Colonic mucosa (tissue), 4 donors: ENCODE measurements at regions not wholly inside any gene's neighbourhood (a gene's known extent, or its start where the extent isn't known, plus 50 kb on each side); places are given as distances from the start of the nearest gene placed in this dataset.

ENCODE experiments used
- DNase-seq: peaks from one replicate; pipeline ENCODE4 v3.0.0-alpha.2; 2020
- H3K27ac ChIP-seq: fragments of 200-600 bp; one replicate; pipeline ENCODE4 v1.8.0; 2021
- H3K27me3 ChIP-seq: fragments of 200-600 bp; one replicate; pipeline ENCODE4 v1.8.0; 2021
- H3K36me3 ChIP-seq: fragments of 200-600 bp; one replicate; pipeline ENCODE4 v1.8.0; 2021
- H3K4me1 ChIP-seq: fragments of 200-600 bp; one replicate; pipeline ENCODE4 v1.8.0; 2021; ENCODE audit warnings: mild to moderate bottlenecking
- H3K4me3 ChIP-seq: fragments of 200-600 bp; one replicate; pipeline ENCODE4 v1.8.0; 2021
- H3K9ac ChIP-seq, 2 donors: one replicate each; pipeline ENCODE4 v1.7.0; 2013; ENCODE audit warnings: control low read depth in 2 of 2, low read depth in 2 of 2, low read length in 2 of 2
- H3K9me3 ChIP-seq: fragments of 200-600 bp; one replicate; pipeline ENCODE4 v1.8.0; 2021
- intact Hi-C: fragments of 100-400 bp; cut with DNase I; formaldehyde crosslinking; loops from one replicate; pipeline ENCODE4 v1.14.1; 2022
- TF ChIP-seq, protein P1 (sequence below): fragments of 200-600 bp; IDR thresholded peaks from one replicate; pipeline ENCODE4 v1.8.0; 2022; ENCODE audit warnings: antibody characterized with exemption, mild to moderate bottlenecking
- donor health status: healthy.
- donor health status: DM: no; HTN: no; CAD: no.
- donor health status: DM: no; HTN: no; CAD: no.

DNA sequence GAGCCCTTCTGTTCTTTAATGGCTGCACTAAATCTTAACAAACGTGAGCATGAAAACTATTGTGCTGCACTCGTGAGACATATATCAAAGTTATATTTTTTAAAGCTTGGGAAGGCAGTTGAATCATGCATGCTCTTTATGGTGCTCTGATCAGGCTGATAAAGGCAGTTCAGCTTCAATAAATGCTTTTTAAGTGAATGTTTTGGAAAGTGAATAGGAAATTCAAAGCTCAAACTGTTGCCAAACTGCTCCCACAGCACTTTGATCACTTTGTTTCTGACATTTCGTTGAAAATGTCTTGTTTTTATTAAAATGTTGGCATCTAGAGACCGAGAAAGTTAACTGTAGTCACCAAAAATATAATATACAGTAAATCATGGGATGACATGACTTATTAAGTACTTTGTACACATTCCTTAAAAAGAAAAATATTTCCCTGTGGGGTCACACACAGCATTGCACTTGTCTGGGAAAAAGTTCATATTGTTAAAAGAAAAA is 625.7 kb upstream of the PCDH9 start:
- H3K9ac ChIP-seq = no peak overlapping the region

DNA sequence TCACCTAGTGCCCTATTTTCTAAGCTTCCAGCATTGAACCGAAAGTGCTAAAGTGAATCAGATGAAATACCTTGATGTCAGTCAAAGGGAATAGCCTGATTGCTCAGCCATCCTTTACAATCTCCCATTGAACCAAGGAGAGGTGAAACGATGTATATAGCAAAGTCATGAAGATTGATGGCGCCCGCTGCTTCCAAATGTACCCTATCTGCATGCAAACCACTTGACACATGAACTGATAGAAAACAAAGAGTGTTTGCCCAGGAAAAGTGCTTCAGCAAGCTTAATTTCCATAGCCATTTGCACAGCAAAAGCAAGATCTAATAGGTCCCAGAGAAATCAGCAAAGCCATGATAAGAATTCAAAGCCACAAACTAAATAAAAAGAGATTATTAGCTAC is 624.9 kb upstream of the PCDH9 start:
- TF ChIP-seq, protein P1, sequence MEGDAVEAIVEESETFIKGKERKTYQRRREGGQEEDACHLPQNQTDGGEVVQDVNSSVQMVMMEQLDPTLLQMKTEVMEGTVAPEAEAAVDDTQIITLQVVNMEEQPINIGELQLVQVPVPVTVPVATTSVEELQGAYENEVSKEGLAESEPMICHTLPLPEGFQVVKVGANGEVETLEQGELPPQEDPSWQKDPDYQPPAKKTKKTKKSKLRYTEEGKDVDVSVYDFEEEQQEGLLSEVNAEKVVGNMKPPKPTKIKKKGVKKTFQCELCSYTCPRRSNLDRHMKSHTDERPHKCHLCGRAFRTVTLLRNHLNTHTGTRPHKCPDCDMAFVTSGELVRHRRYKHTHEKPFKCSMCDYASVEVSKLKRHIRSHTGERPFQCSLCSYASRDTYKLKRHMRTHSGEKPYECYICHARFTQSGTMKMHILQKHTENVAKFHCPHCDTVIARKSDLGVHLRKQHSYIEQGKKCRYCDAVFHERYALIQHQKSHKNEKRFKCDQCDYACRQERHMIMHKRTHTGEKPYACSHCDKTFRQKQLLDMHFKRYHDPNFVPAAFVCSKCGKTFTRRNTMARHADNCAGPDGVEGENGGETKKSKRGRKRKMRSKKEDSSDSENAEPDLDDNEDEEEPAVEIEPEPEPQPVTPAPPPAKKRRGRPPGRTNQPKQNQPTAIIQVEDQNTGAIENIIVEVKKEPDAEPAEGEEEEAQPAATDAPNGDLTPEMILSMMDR = no peak
- no peaks in the 10 kb centered on the region for H3K27me3 ChIP-seq
- no peak overlapping the region for H3K9ac ChIP-seq
- no peak overlapping the region for H3K27ac ChIP-seq
- H3K9me3 ChIP-seq = no peaks in the 10 kb centered on the region
- no peak overlapping the region for H3K4me3 ChIP-seq
- DNase-seq = no peak
- no peaks in the 10 kb centered on the region for H3K4me1 ChIP-seq
- intact Hi-C loops = no loop called here
- H3K36me3 ChIP-seq = no peaks in the 10 kb centered on the region

More for the DNA sequence above, 625.7 kb upstream of the PCDH9 start:
- no peak for DNase-seq
- H3K36me3 ChIP-seq = no peaks in the 10 kb centered on the region
- H3K9me3 ChIP-seq = no peaks in the 10 kb centered on the region
- H3K4me3 ChIP-seq = no peak overlapping the region
- intact Hi-C loops = no loop called here
- TF ChIP-seq, protein P1 = no peak
- H3K27ac ChIP-seq = no peak overlapping the region
- no peaks in the 10 kb centered on the region for H3K27me3 ChIP-seq
- no peaks in the 10 kb centered on the region for H3K4me1 ChIP-seq

DNA sequence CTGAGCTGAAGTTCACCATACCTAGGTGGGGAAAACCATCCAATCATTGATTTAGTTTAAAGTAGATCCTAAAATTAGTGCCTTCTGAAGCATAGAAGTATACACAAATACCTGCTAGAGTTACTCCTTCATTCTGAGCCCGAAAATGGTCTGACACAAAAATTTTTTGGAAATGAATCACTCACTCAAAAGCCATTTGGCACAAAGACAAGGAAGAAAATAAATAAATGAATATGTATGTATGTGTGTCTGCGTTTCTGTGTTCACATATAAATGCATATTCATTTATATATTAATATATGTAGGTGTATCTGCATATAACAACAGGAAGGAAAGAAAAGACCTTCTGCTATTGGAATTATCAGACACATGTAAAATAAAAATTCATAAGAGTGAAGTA is 614.4 kb upstream of the PCDH9 start:
- H3K36me3 ChIP-seq = no peaks in the 10 kb centered on the region
- no peak overlapping the region for H3K9ac ChIP-seq
- DNase-seq = no peak
- TF ChIP-seq, protein P1 = no peak
- H3K27ac ChIP-seq = no peak overlapping the region
- no peak overlapping the region for H3K4me3 ChIP-seq
- no peaks in the 10 kb centered on the region for H3K27me3 ChIP-seq
- no peaks in the 10 kb centered on the region for H3K9me3 ChIP-seq
- intact Hi-C loops = no loop called here
- H3K4me1 ChIP-seq = no peaks in the 10 kb centered on the region

DNA sequence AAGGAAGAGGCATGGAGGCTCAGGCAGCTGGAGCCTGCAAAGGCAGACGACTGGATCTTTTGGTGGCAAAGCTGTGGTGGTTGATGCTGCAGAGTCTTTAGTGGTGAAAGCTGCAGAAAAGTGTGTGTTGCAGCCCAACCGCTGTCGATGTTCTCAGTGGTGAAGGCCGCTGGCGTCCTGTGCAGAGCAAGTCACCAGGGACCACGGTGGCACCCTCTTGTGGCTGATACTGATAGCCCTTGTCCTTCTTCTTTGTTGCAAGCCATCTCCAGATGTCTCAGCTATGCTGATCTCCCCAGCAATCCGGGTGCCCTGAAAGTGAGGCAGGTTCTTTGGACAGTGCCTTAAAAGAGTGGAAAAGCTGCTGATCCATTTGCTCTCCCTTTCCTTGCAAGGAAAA is 610.9 kb upstream of the PCDH9 start:
- DNase-seq = no peak
- no peaks in the 10 kb centered on the region for H3K4me1 ChIP-seq
- no peaks in the 10 kb centered on the region for H3K27me3 ChIP-seq
- intact Hi-C loops = no loop called here
- no peaks in the 10 kb centered on the region for H3K9me3 ChIP-seq
- no peak overlapping the region for H3K9ac ChIP-seq
- H3K36me3 ChIP-seq = no peaks in the 10 kb centered on the region
- no peak overlapping the region for H3K4me3 ChIP-seq
- no peak overlapping the region for H3K27ac ChIP-seq
- TF ChIP-seq, protein P1 = no peak

DNA sequence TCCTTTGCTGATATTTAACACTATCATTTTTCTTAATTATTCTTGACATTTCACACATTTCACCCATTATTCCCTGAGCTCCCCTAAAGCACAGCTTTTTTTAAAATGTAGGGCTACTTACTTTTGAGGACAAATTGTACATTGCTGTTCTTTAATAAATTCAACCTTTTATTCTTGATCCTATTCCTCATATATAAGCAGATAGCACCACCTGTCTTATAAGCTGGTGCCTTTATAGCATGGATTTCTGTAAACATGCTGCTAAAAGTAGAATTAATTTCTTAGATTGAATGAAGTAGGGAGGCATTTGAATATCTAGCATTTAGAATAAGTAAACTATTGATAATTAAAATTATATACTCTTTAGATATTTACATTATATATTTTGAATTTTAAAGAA is 603.4 kb upstream of the PCDH9 start:
- no peaks in the 10 kb centered on the region for H3K36me3 ChIP-seq
- H3K27me3 ChIP-seq = no peaks in the 10 kb centered on the region
- DNase-seq = no peak
- no peak overlapping the region for H3K27ac ChIP-seq
- H3K9me3 ChIP-seq = no peaks in the 10 kb centered on the region
- no peak overlapping the region for H3K4me3 ChIP-seq
- TF ChIP-seq, protein P1 = no peak
- H3K9ac ChIP-seq = no peak overlapping the region
- intact Hi-C loops = no loop called here
- no peaks in the 10 kb centered on the region for H3K4me1 ChIP-seq

DNA sequence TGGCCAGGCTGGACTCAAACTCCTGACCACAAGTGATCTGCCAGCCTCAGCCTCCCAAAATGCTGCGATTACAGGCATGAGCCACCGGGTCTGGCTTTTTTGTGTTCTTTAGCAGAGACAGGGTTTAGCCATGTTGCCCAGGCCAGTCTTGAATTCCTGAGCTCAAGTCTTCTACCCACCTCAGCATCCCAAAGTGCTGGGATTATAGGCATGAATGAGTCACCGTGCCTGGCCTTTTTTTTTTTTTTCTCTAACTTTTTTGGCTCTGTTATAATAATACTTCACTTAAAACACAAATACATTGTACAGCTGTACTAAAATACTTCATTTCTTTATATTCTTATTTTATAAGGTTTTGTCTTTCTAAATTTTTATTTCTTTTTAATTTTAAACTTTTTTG is 599.5 kb upstream of the PCDH9 start:
- Histone ChIP-seq H3K4me1 (no peaks in the 10 kb centered on the region), H3K36me3 (no peaks in the 10 kb centered on the region), H3K27ac (no peak overlapping the region), H3K4me3 (no peak overlapping the region), H3K9me3 (no peaks in the 10 kb centered on the region), H3K27me3 (no peaks in the 10 kb centered on the region), H3K9ac (no peak overlapping the region)
- DNase-seq = no peak
- intact Hi-C loops = no loop called here
- TF ChIP-seq, protein P1 = no peak
